ENCODE measurements at regions not wholly inside any gene's neighbourhood (a gene's known extent, or its start where the extent isn't known, plus 50 kb on each side); places are given as distances from the start of the nearest gene placed in this dataset.
A peak's percentile ranks its signal among the peaks of the same experiment; 100 is the strongest.

DNA sequence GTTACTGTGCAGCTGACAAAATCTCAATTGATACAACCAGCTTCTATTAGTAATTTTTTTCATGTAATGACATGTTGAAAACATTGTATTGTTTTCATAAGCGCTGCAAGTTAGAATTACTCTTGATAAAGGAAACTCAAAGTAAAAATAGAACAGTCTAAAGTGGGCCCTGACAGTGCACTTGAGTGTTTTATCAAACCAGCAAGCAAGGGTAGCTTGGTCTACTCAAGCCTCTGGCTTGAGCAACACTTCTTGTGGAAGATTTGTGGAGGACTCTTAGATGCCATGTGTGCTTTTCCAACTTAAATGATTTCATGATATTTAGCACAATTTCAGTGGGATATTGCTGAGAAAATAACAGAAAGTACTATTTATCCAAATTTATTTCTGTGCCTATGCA is 575.7 kb upstream of the ZNF717 start:
- Histone ChIP-seq H3K36me3 (no peaks in the 10 kb centered on the region), H3K4me3 (no peak overlapping the region), H3K4me1 (no peaks in the 10 kb centered on the region), H3K9me3 (no peaks in the 10 kb centered on the region), H3K27me3 (no peaks in the 10 kb centered on the region), H3K27ac (no peak overlapping the region)
- ATAC-seq (ENCODE audit: low FRiP score in 2 of 2) (peak in 1 of 2 donors; percentile 67), DNase-seq (peak in 1 of 2 donors; percentile 26)
- TF ChIP-seq, protein P1, sequence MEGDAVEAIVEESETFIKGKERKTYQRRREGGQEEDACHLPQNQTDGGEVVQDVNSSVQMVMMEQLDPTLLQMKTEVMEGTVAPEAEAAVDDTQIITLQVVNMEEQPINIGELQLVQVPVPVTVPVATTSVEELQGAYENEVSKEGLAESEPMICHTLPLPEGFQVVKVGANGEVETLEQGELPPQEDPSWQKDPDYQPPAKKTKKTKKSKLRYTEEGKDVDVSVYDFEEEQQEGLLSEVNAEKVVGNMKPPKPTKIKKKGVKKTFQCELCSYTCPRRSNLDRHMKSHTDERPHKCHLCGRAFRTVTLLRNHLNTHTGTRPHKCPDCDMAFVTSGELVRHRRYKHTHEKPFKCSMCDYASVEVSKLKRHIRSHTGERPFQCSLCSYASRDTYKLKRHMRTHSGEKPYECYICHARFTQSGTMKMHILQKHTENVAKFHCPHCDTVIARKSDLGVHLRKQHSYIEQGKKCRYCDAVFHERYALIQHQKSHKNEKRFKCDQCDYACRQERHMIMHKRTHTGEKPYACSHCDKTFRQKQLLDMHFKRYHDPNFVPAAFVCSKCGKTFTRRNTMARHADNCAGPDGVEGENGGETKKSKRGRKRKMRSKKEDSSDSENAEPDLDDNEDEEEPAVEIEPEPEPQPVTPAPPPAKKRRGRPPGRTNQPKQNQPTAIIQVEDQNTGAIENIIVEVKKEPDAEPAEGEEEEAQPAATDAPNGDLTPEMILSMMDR (IDR thresholded peaks at IDR 0.05) = no peak
- TF ChIP-seq EP300 (IDR thresholded peaks at IDR 0.05) (no peak), POLR2A (IDR thresholded peaks at IDR 0.05) (no peak), POLR2AphosphoS5 (IDR thresholded peaks at IDR 0.05) (no peak)
- 38 to 59% methylated on average over 1 of the region's 1 CpG for WGBS, 2 donors

DNA sequence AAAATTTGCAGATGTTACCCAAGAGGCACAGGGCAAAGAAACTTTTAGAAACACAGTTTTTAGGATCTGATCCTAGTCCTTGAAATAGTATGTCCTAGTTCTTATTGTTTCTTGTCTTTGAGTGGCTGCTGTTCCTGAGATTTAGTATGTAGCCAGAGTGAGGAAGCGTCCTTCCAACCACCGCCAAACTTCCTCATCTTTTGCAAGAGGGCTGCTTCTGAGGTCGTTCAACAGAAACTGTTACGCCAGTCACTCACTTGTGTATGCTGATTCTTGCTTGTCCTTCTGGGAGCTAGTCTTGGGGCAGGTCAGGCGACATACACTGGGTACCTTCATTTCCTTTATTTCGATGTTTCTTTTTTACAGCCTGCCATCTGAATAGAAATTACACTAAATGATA is 577.3 kb upstream of the ZNF717 start:
- no peak for TF ChIP-seq POLR2A (IDR thresholded peaks at IDR 0.05)
- no peak for TF ChIP-seq EP300 (IDR thresholded peaks at IDR 0.05)
- no peak for TF ChIP-seq POLR2AphosphoS5 (IDR thresholded peaks at IDR 0.05)
- TF ChIP-seq, protein P1 (IDR thresholded peaks at IDR 0.05) = no peak
- Histone ChIP-seq H3K27me3 (no peaks in the 10 kb centered on the region), H3K4me3 (no peak overlapping the region), H3K4me1 (no peaks in the 10 kb centered on the region), H3K36me3 (no peaks in the 10 kb centered on the region), H3K9me3 (no peaks in the 10 kb centered on the region), H3K27ac (no peak overlapping the region)
- WGBS, 2 donors = 59% methylated on average over 6 of the region's 6 CpGs
- ATAC-seq (ENCODE audit: low FRiP score in 2 of 2) (no peak), DNase-seq (no peak)

DNA sequence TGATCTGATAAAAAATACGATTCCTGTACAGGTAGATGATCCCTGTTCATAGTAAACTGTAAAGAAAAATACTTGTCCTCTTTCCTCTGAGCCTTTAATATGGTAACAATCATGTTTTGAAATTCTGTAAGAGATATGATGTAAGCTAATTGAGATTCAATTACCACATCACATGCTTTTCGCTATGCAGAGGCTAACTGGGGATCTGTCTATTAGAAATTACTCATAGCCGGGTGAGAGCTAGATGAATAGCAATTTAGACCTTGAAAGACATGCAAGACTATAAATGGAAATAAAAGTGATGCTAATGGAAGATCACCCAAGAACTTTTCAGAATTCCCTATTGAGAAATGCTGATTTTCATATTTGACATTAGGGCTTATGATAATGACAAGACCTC is 579.9 kb upstream of the ZNF717 start:
- Histone ChIP-seq H3K4me1 (no peaks in the 10 kb centered on the region), H3K27ac (no peak overlapping the region), H3K27me3 (no peaks in the 10 kb centered on the region), H3K9me3 (no peaks in the 10 kb centered on the region), H3K4me3 (no peak overlapping the region), H3K36me3 (no peaks in the 10 kb centered on the region)
- ATAC-seq (ENCODE audit: low FRiP score in 2 of 2) (no peak), DNase-seq (no peak)
- TF ChIP-seq EP300 (IDR thresholded peaks at IDR 0.05) = no peak
- TF ChIP-seq POLR2A (IDR thresholded peaks at IDR 0.05) = no peak
- no peak for TF ChIP-seq POLR2AphosphoS5 (IDR thresholded peaks at IDR 0.05)
- TF ChIP-seq, protein P1 (IDR thresholded peaks at IDR 0.05) = no peak
- 89 to 93% methylated on average over 3 of the region's 3 CpGs for WGBS, 2 donors

DNA sequence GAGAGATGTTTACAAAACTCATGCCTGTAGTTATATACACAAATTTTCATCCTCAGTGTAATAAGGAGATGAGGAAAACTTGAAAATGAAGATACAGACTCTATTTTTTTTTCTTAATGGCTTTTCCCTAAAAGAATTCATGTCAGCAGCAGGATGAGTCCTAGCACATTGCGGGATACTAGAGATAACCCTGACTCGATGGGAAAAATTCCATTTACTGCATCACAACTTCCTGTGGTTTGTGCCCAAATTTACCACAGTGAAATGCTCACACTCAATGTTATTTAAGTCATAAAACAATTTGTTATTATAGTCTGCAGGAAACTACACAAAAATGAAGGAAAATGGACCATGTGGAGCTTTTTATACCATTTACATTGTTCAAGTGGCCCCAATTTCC is 581.9 kb upstream of the ZNF717 start:
- H3K27ac ChIP-seq = no peak overlapping the region
- H3K36me3 ChIP-seq = no peaks in the 10 kb centered on the region
- TF ChIP-seq POLR2A (IDR thresholded peaks at IDR 0.05) = no peak
- no peak for TF ChIP-seq POLR2AphosphoS5 (IDR thresholded peaks at IDR 0.05)
- TF ChIP-seq EP300 (IDR thresholded peaks at IDR 0.05) = no peak
- TF ChIP-seq, protein P1 (IDR thresholded peaks at IDR 0.05) = no peak
- WGBS, 2 donors = 54 to 62% methylated on average over 2 of the region's 2 CpGs
- no peak for DNase-seq
- H3K27me3 ChIP-seq = no peaks in the 10 kb centered on the region
- H3K4me3 ChIP-seq = no peak overlapping the region
- no peaks in the 10 kb centered on the region for H3K9me3 ChIP-seq
- H3K4me1 ChIP-seq = no peaks in the 10 kb centered on the region
- ATAC-seq (ENCODE audit: low FRiP score in 2 of 2) = no peak

DNA sequence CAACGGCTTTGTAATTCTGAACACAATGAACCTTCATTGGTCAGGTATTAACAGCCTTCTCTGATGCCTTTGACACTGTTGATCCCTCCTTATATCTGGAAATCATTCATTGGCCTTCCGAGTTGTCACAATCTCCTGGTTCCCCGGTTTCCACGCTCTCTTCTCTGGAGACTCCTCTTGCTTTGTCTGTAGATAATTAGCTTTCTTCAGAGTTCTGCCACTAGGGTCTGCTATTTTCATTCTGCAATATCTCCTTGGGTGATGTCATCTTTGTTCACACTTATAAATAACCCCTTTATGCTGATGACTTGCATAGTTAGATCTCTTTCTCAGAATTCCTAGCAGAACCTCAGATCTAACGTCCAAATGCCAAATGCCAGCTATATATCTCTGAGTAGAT is 583.8 kb upstream of the ZNF717 start:
- Histone ChIP-seq H3K4me3 (no peak overlapping the region), H3K36me3 (no peaks in the 10 kb centered on the region), H3K9me3 (no peaks in the 10 kb centered on the region), H3K27ac (no peak overlapping the region), H3K4me1 (no peaks in the 10 kb centered on the region), H3K27me3 (no peaks in the 10 kb centered on the region)
- 79 to 88% methylated on average over 5 of the region's 5 CpGs for WGBS, 2 donors
- TF ChIP-seq POLR2AphosphoS5 (IDR thresholded peaks at IDR 0.05) (no peak), POLR2A (IDR thresholded peaks at IDR 0.05) (no peak), EP300 (IDR thresholded peaks at IDR 0.05) (no peak)
- TF ChIP-seq, protein P1 (IDR thresholded peaks at IDR 0.05) = no peak
- DNase-seq (no peak), ATAC-seq (ENCODE audit: low FRiP score in 2 of 2) (no peak)
